ENCODE measurements at regions not wholly inside any gene's neighbourhood (a gene's known extent, or its start where the extent isn't known, plus 50 kb on each side); places are given as distances from the start of the nearest gene placed in this dataset.
A peak's percentile ranks its signal among the peaks of the same experiment; 100 is the strongest.
"Not testable (repeated sequence)": the region's sequence is repeated elsewhere in the genome, so short reads cannot be mapped to it uniquely, and the experiment has no call there.

GRCh38 chr5:174576042-174576441, 148.3 kb upstream of the MSX2 start:
- no peak overlapping the region for H3K4me3 ChIP-seq (ENCODE audit: low read length)
- H2AK5ac ChIP-seq (ENCODE audit: low read length), result no peak overlapping the region
- H3K4ac ChIP-seq (ENCODE audit: low read depth, low read length), result no peak overlapping the region
- no peak overlapping the region for H4K8ac ChIP-seq (ENCODE audit: low read depth, low read length)
- H3K4me1 ChIP-seq (ENCODE audit: control insufficient read depth, low read depth, low read length), result peaks cover 6% of the 10 kb centered on the region
- no peaks in the 10 kb centered on the region for H3K27me3 ChIP-seq (ENCODE audit: insufficient read depth, low read length, poor library complexity)
- no peak overlapping the region for H3K18ac ChIP-seq (ENCODE audit: low read length)
- no peak overlapping the region for H2BK15ac ChIP-seq (replicated peaks; ENCODE audit: low read depth)
- no peak overlapping the region for H2BK120ac ChIP-seq (ENCODE audit: low read depth, low read length)
- no peak overlapping the region for H2BK5ac ChIP-seq (ENCODE audit: low read length)
- no peaks in the 10 kb centered on the region for H3K79me2 ChIP-seq (ENCODE audit: control insufficient read depth, insufficient read depth, low read length)
- H3K9ac ChIP-seq (ENCODE audit: low read length), result no peak overlapping the region
- H3K27ac ChIP-seq (ENCODE audit: low read depth, low read length), result no peak overlapping the region
- no peak overlapping the region for H3K4me2 ChIP-seq (ENCODE audit: low read length)
- H4K5ac ChIP-seq (ENCODE audit: low read length), result no peak overlapping the region
- no peak overlapping the region for H3K23ac ChIP-seq (ENCODE audit: low read length)
- H3K36me3 ChIP-seq (ENCODE audit: control insufficient read depth, insufficient read depth, low read length), result no peaks in the 10 kb centered on the region
- no peak overlapping the region for H3K56ac ChIP-seq (ENCODE audit: low read length)
- DNase-seq, result no peak
- no CpG with 5 or more reads among the region's 6 CpGs for WGBS (ENCODE audit: extremely low coverage, insufficient coverage, low lambda C conversion rate)
- no peaks in the 10 kb centered on the region for H3K79me1 ChIP-seq (ENCODE audit: low read length)

- H3K79me2 ChIP-seq (ENCODE audit: control insufficient read depth, insufficient read depth, low read length), result no peaks in the 10 kb centered on the region
- no peak overlapping the region for H3K9ac ChIP-seq (ENCODE audit: low read length)
- H3K79me1 ChIP-seq (ENCODE audit: low read length), result no peaks in the 10 kb centered on the region
- no peak overlapping the region for H2AK5ac ChIP-seq (ENCODE audit: low read length)
- H3K23ac ChIP-seq (ENCODE audit: low read length), result no peak overlapping the region
- no CpG with 5 or more reads among the region's 5 CpGs for WGBS (ENCODE audit: extremely low coverage, insufficient coverage, low lambda C conversion rate)
- H2BK15ac ChIP-seq (replicated peaks; ENCODE audit: low read depth), result no peak overlapping the region
- peak; percentile 85 for DNase-seq
- H3K4me3 ChIP-seq (ENCODE audit: low read length), result no peak overlapping the region
- peak overlapping the region; percentile 58 for H3K56ac ChIP-seq (ENCODE audit: low read length)
- no peak overlapping the region for H2BK5ac ChIP-seq (ENCODE audit: low read length)
- peak overlapping the region; percentile 64 for H2BK120ac ChIP-seq (ENCODE audit: low read depth, low read length)
- H3K36me3 ChIP-seq (ENCODE audit: control insufficient read depth, insufficient read depth, low read length), result no peaks in the 10 kb centered on the region
- H3K4me1 ChIP-seq (ENCODE audit: control insufficient read depth, low read depth, low read length), result no peaks in the 10 kb centered on the region
- H4K8ac ChIP-seq (ENCODE audit: low read depth, low read length), result no peak overlapping the region
- no peak overlapping the region for H3K4me2 ChIP-seq (ENCODE audit: low read length)
- no peak overlapping the region for H4K5ac ChIP-seq (ENCODE audit: low read length)
- H3K18ac ChIP-seq (ENCODE audit: low read length), result no peak overlapping the region
- no peaks in the 10 kb centered on the region for H3K27me3 ChIP-seq (ENCODE audit: insufficient read depth, low read length, poor library complexity)
- no peak overlapping the region for H3K4ac ChIP-seq (ENCODE audit: low read depth, low read length)
- H3K27ac ChIP-seq (ENCODE audit: low read depth, low read length), result no peak overlapping the region
These were observed 142.9 kb upstream of the MSX2 start for GRCh38 chr5:174581479-174581878.

DNA sequence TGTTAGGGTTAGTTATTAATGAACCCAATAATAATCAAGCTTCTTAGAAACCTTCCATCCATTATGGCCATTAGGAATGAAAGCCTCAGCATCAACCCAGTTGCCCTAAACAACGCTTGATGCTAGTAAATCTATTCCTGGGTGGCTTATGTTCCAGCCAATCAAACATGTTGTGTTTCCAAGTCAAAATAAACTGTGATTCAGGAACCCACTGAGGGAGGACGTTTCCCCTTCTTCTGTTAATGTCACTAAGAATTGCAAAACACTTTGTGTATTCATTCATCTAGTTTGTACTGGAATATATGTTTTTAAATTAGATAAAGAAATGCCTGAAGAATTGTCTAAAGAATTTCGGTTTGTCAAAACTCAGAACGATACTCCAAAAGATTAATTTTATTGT, 142.5 kb upstream of the MSX2 start:
- Histone ChIP-seq H2BK5ac (ENCODE audit: low read length) (no peak overlapping the region), H2BK15ac (replicated peaks; ENCODE audit: low read depth) (no peak overlapping the region), H3K27ac (ENCODE audit: low read depth, low read length) (no peak overlapping the region), H3K79me1 (ENCODE audit: low read length) (no peaks in the 10 kb centered on the region), H3K18ac (ENCODE audit: low read length) (no peak overlapping the region), H3K4me1 (ENCODE audit: control insufficient read depth, low read depth, low read length) (no peaks in the 10 kb centered on the region), H2BK120ac (ENCODE audit: low read depth, low read length) (no peak overlapping the region), H4K5ac (ENCODE audit: low read length) (no peak overlapping the region), H3K56ac (ENCODE audit: low read length) (no peak overlapping the region), H3K9ac (ENCODE audit: low read length) (no peak overlapping the region), H3K4ac (ENCODE audit: low read depth, low read length) (no peak overlapping the region), H3K23ac (ENCODE audit: low read length) (no peak overlapping the region), H3K4me2 (ENCODE audit: low read length) (no peak overlapping the region), H4K8ac (ENCODE audit: low read depth, low read length) (no peak overlapping the region), H3K4me3 (ENCODE audit: low read length) (no peak overlapping the region), H3K79me2 (ENCODE audit: control insufficient read depth, insufficient read depth, low read length) (no peaks in the 10 kb centered on the region), H2AK5ac (ENCODE audit: low read length) (no peak overlapping the region), H3K36me3 (ENCODE audit: control insufficient read depth, insufficient read depth, low read length) (no peaks in the 10 kb centered on the region), H3K27me3 (ENCODE audit: insufficient read depth, low read length, poor library complexity) (no peaks in the 10 kb centered on the region)
- no CpG with 5 or more reads among the region's 4 CpGs for WGBS (ENCODE audit: extremely low coverage, insufficient coverage, low lambda C conversion rate)
- DNase-seq, result no peak

DNA sequence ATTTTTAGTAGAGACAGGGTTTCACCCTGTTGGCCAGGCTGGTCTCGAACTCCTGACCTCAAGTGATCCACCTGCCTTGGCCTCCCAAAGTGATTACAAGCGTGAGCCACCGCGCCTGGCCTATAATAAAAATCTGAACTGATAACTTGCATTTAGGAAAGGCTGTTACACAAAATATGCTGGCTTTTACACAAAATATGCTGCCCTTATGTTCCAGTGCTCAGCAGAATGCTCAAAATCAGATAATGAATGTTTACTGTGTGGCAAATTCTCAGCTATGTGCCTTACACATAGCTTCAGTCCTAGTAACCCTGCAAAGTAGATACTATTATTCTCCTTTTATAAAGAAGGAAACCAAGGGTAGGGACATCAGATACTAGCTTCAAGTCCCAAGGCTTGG, 141.3 kb upstream of the MSX2 start:
- Histone ChIP-seq H3K27me3 (ENCODE audit: insufficient read depth, low read length, poor library complexity) (no peaks in the 10 kb centered on the region), H4K8ac (ENCODE audit: low read depth, low read length) (no peak overlapping the region), H2BK120ac (ENCODE audit: low read depth, low read length) (no peak overlapping the region), H3K56ac (ENCODE audit: low read length) (no peak overlapping the region), H3K79me2 (ENCODE audit: control insufficient read depth, insufficient read depth, low read length) (no peaks in the 10 kb centered on the region), H3K4me1 (ENCODE audit: control insufficient read depth, low read depth, low read length) (no peaks in the 10 kb centered on the region), H3K18ac (ENCODE audit: low read length) (no peak overlapping the region), H3K4me2 (ENCODE audit: low read length) (no peak overlapping the region), H3K23ac (ENCODE audit: low read length) (no peak overlapping the region), H3K36me3 (ENCODE audit: control insufficient read depth, insufficient read depth, low read length) (no peaks in the 10 kb centered on the region), H2BK15ac (replicated peaks; ENCODE audit: low read depth) (no peak overlapping the region), H3K4me3 (ENCODE audit: low read length) (no peak overlapping the region), H2BK5ac (ENCODE audit: low read length) (no peak overlapping the region), H3K27ac (ENCODE audit: low read depth, low read length) (no peak overlapping the region), H4K5ac (ENCODE audit: low read length) (no peak overlapping the region), H3K9ac (ENCODE audit: low read length) (no peak overlapping the region), H2AK5ac (ENCODE audit: low read length) (no peak overlapping the region), H3K4ac (ENCODE audit: low read depth, low read length) (no peak overlapping the region), H3K79me1 (ENCODE audit: low read length) (no peaks in the 10 kb centered on the region)
- no peak for DNase-seq
- no CpG with 5 or more reads among the region's 4 CpGs for WGBS (ENCODE audit: extremely low coverage, insufficient coverage, low lambda C conversion rate)

- Histone ChIP-seq H3K9ac (ENCODE audit: low read length) (no peak overlapping the region), H3K79me2 (ENCODE audit: control insufficient read depth, insufficient read depth, low read length) (no peaks in the 10 kb centered on the region), H3K18ac (ENCODE audit: low read length) (no peak overlapping the region), H3K79me1 (ENCODE audit: low read length) (no peaks in the 10 kb centered on the region), H3K36me3 (ENCODE audit: control insufficient read depth, insufficient read depth, low read length) (no peaks in the 10 kb centered on the region), H2AK5ac (ENCODE audit: low read length) (no peak overlapping the region), H3K27me3 (ENCODE audit: insufficient read depth, low read length, poor library complexity) (no peaks in the 10 kb centered on the region), H4K5ac (ENCODE audit: low read length) (no peak overlapping the region), H2BK5ac (ENCODE audit: low read length) (no peak overlapping the region), H3K27ac (ENCODE audit: low read depth, low read length) (no peak overlapping the region), H4K8ac (ENCODE audit: low read depth, low read length) (no peak overlapping the region), H2BK15ac (replicated peaks; ENCODE audit: low read depth) (no peak overlapping the region), H3K23ac (ENCODE audit: low read length) (no peak overlapping the region), H3K4me2 (ENCODE audit: low read length) (no peak overlapping the region), H3K56ac (ENCODE audit: low read length) (no peak overlapping the region), H3K4me1 (ENCODE audit: control insufficient read depth, low read depth, low read length) (no peaks in the 10 kb centered on the region), H3K4ac (ENCODE audit: low read depth, low read length) (no peak overlapping the region), H3K4me3 (ENCODE audit: low read length) (no peak overlapping the region), H2BK120ac (ENCODE audit: low read depth, low read length) (no peak overlapping the region)
- no CpG with 5 or more reads among the region's 2 CpGs for WGBS (ENCODE audit: extremely low coverage, insufficient coverage, low lambda C conversion rate)
- no peak for DNase-seq
These were observed 138.9 kb upstream of the MSX2 start for GRCh38 chr5:174585472-174585871.

- not testable (repeated sequence) for H3K4me3 ChIP-seq (ENCODE audit: low read length); H3K4me1 ChIP-seq (ENCODE audit: control insufficient read depth, low read depth, low read length); DNase-seq; H2BK5ac ChIP-seq (ENCODE audit: low read length); H3K79me2 ChIP-seq (ENCODE audit: control insufficient read depth, insufficient read depth, low read length); H3K4ac ChIP-seq (ENCODE audit: low read depth, low read length); H3K23ac ChIP-seq (ENCODE audit: low read length); H2AK5ac ChIP-seq (ENCODE audit: low read length); H2BK120ac ChIP-seq (ENCODE audit: low read depth, low read length); H3K56ac ChIP-seq (ENCODE audit: low read length); H3K27me3 ChIP-seq (ENCODE audit: insufficient read depth, low read length, poor library complexity); H3K18ac ChIP-seq (ENCODE audit: low read length); H4K8ac ChIP-seq (ENCODE audit: low read depth, low read length); H3K79me1 ChIP-seq (ENCODE audit: low read length); H2BK15ac ChIP-seq (replicated peaks; ENCODE audit: low read depth); H3K4me2 ChIP-seq (ENCODE audit: low read length); H3K36me3 ChIP-seq (ENCODE audit: control insufficient read depth, insufficient read depth, low read length); H3K27ac ChIP-seq (ENCODE audit: low read depth, low read length); H3K9ac ChIP-seq (ENCODE audit: low read length); H4K5ac ChIP-seq (ENCODE audit: low read length)
- no CpG with 5 or more reads among the region's 4 CpGs for WGBS (ENCODE audit: extremely low coverage, insufficient coverage, low lambda C conversion rate)
These were observed 138.2 kb upstream of the MSX2 start for GRCh38 chr5:174586163-174586562.
